Right lobe of liver (tissue), 6 donors: ENCODE measurements at regions not wholly inside any gene's neighbourhood (a gene's known extent, or its start where the extent isn't known, plus 50 kb on each side); places are given as distances from the start of the nearest gene placed in this dataset.

Source experiments
- ATAC-seq, 4 donors: fragments of 200-7000 bp; cut with Tn5 transposase; one replicate each; pipeline ENCODE4 v1.9.1; 2020; ENCODE audit warnings: mild to moderate bottlenecking in 4 of 4, moderate library complexity in 4 of 4
- DNase-seq, 3 donors: peaks; one replicate each; pipeline ENCODE4 v3.0.0-alpha.2; 2020
- H3K27ac ChIP-seq, 3 donors: fragments of 200-600 bp; one replicate each; pipeline ENCODE4 v1.8.0; 2022
- H3K27me3 ChIP-seq, 2 donors: fragments of 200-600 bp; one replicate each; pipeline ENCODE4 v1.8.0; 2022
- H3K36me3 ChIP-seq, 4 donors: fragments of 200-600 bp; sonication (generic) in 1 of 4; one replicate each; pipeline versions ENCODE4 v1.5.1 to v1.8.0; 2017 to 2022; ENCODE audit warnings: control low read depth in 1 of 4
- H3K4me1 ChIP-seq, 4 donors: fragments of 200-600 bp; sonication (generic) in 1 of 4; one replicate each; pipeline versions ENCODE4 v1.5.1 to v1.8.0; 2017 to 2022; ENCODE audit warnings: control low read depth in 1 of 4
- H3K4me3 ChIP-seq, 3 donors: fragments of 200-600 bp; one replicate each; pipeline ENCODE4 v1.8.0; 2022
- H3K9me3 ChIP-seq, 4 donors: fragments of 200-600 bp; sonication (generic) in 1 of 4; one replicate each; pipeline versions ENCODE4 v1.5.1 to v1.8.0; 2017 to 2022; ENCODE audit warnings: control low read depth in 1 of 4
- CTCF ChIP-seq, 4 donors: fragments of 200-600 bp in 3 of 4; fragments of 450-650 bp in 1 of 4; IDR thresholded peaks; one replicate each; pipeline versions ENCODE4 v1.5.1 to v1.8.0; 2016 to 2022; ENCODE audit warnings: antibody characterized with exemption in 4 of 4, mild to moderate bottlenecking in 2 of 4
- POLR2A ChIP-seq: fragments of 450-650 bp; IDR thresholded peaks from one replicate; pipeline ENCODE4 v1.6.1; 2017; ENCODE audit warnings: antibody characterized with exemption, mild to moderate bottlenecking
- WGBS: methylation state at CpG from one replicate; pipeline ENCODE4 v1.1.6; 2018; ENCODE audit warnings: low coverage, low lambda C conversion rate; ENCODE audit not compliant: insufficient coverage; ENCODE audit errors: missing lambda C conversion rate; 5-methylcytosine and 5-hydroxymethylcytosine counted together
- intact Hi-C, 2 donors: fragments of 100-400 bp; cut with DNase I; formaldehyde crosslinking; loops; one replicate each; pipeline versions ENCODE4 v1.11.2 to v1.14.1; 2022
- donor health status: DM: no; HTN: yes; CAD: no.
- donor health status: DM: no; HTN: no; CAD: no.
- donor health status: DM: no; HTN: no; CAD: no.
- donor health status: DM: no; HTN: yes; CAD: no.
- donor health status: DM: no; HTN: yes; CAD: no.

GRCh38 chr9:113675475-113675941 lies 200.6 kb upstream of the ZNF618 start:
- Histone ChIP-seq H3K4me1 (no peaks in the 10 kb centered on the region), H3K27ac (peak overlapping the region in 1 of 3 donors; percentile 43), H3K4me3 (no peak overlapping the region), H3K27me3 (no peaks in the 10 kb centered on the region), H3K9me3 (no peaks in the 10 kb centered on the region), H3K36me3 (no peaks in the 10 kb centered on the region)
- peak in 1 of 3 donors; percentile 65 for DNase-seq
- TF ChIP-seq CTCF (IDR thresholded peaks at IDR 0.05) (no peak), POLR2A (no peak)
- peak; percentile 28 to 70 (median 58) for ATAC-seq
- WGBS = 47% methylated on average over 7 of the region's 10 CpGs
- intact Hi-C loops = no loop called here

- WGBS = 100% methylated on average over 1 of the region's 9 CpGs
- H3K36me3 ChIP-seq = no peaks in the 10 kb centered on the region
- intact Hi-C loops = no loop called here
These were observed 199.1 kb upstream of the ZNF618 start for GRCh38 chr9:113677057-113677456.

GRCh38 chr9:113677569-113677968 lies 198.5 kb upstream of the ZNF618 start:
- Histone ChIP-seq H3K27me3 (no peaks in the 10 kb centered on the region), H3K4me3 (no peak overlapping the region), H3K4me1 (peaks cover 0 to 5% (median 2%) of the 10 kb centered on the region in 4 donors), H3K27ac (no peak overlapping the region), H3K9me3 (no peaks in the 10 kb centered on the region), H3K36me3 (no peaks in the 10 kb centered on the region)
- no peak for ATAC-seq
- 96% methylated on average over 2 of the region's 4 CpGs for WGBS
- DNase-seq = no peak
- intact Hi-C loops = no loop called here
- TF ChIP-seq POLR2A (no peak), CTCF (IDR thresholded peaks at IDR 0.05) (no peak)

More at GRCh38 chr9:113677057-113677456, 199.1 kb upstream of the ZNF618 start:
- H3K9me3 ChIP-seq = no peaks in the 10 kb centered on the region
- no peak overlapping the region for H3K27ac ChIP-seq
- H3K4me1 ChIP-seq = peaks cover 0 to under 1% (median 0%) of the 10 kb centered on the region in 4 donors
- no peak overlapping the region for H3K4me3 ChIP-seq
- no peaks in the 10 kb centered on the region for H3K27me3 ChIP-seq
- TF ChIP-seq POLR2A = no peak
- no peak for TF ChIP-seq CTCF (IDR thresholded peaks at IDR 0.05)
- DNase-seq = no peak
- peak in 1 of 4 donors; percentile 12 for ATAC-seq

- no peaks in the 10 kb centered on the region for H3K9me3 ChIP-seq
- no peak for ATAC-seq
- no peak for DNase-seq
- H3K27ac ChIP-seq = no peak overlapping the region
- TF ChIP-seq POLR2A (no peak), CTCF (IDR thresholded peaks at IDR 0.05) (no peak)
- peaks cover 0 to 8% (median 2%) of the 10 kb centered on the region in 4 donors for H3K4me1 ChIP-seq
- intact Hi-C loops = no loop called here
- WGBS = 55% methylated on average over 3 of the region's 3 CpGs
- no peak overlapping the region for H3K4me3 ChIP-seq
- H3K27me3 ChIP-seq = no peaks in the 10 kb centered on the region
- H3K36me3 ChIP-seq = no peaks in the 10 kb centered on the region
These were observed 197.8 kb upstream of the ZNF618 start for GRCh38 chr9:113678119-113678858.
